Liver (tissue), 8 donors: ENCODE measurements at regions not wholly inside any gene's neighbourhood (a gene's known extent, or its start where the extent isn't known, plus 50 kb on each side); places are given as distances from the start of the nearest gene placed in this dataset.

Experiments
- DNase-seq: peaks from one replicate; pipeline ENCODE4 v3.0.0-alpha.2; 2017; ENCODE audit warnings: low spot score
- H3K27ac ChIP-seq, 2 donors: one replicate each; pipeline ENCODE4 v1.7.0; 2013; ENCODE audit warnings: inconsistent platforms in 2 of 2, low read length in 2 of 2, control low read depth in 1 of 2, low read depth in 1 of 2, mild to moderate bottlenecking in 1 of 2
- H3K27me3 ChIP-seq, 4 donors: one replicate each; pipeline versions ENCODE4 v1.6.1 to v1.7.0; 2013; ENCODE audit warnings: low read length in 3 of 4, inconsistent platforms in 1 of 4, mild to moderate bottlenecking in 1 of 4, moderate library complexity in 1 of 4; ENCODE audit not compliant: control insufficient read depth in 4 of 4, insufficient read depth in 4 of 4
- H3K36me3 ChIP-seq, 4 donors: one replicate each; pipeline versions ENCODE4 v1.6.1 to v1.7.0; 2013; ENCODE audit warnings: low read length in 3 of 4, mild to moderate bottlenecking in 3 of 4, low read depth in 1 of 4, moderate library complexity in 1 of 4; ENCODE audit not compliant: control insufficient read depth in 4 of 4, insufficient read depth in 3 of 4
- H3K4me1 ChIP-seq, 4 donors: one replicate each; pipeline versions ENCODE4 v1.6.1 to v1.7.0; 2013; ENCODE audit warnings: low read length in 3 of 4, mild to moderate bottlenecking in 3 of 4, moderate library complexity in 1 of 4; ENCODE audit not compliant: control insufficient read depth in 4 of 4, insufficient read depth in 4 of 4
- H3K4me3 ChIP-seq, 3 donors: one replicate each; pipeline versions ENCODE4 v1.6.1 to v1.7.0; 2013; ENCODE audit warnings: low read length in 3 of 3, control low read depth in 1 of 3, low read depth in 1 of 3, mild to moderate bottlenecking in 1 of 3
- H3K9ac ChIP-seq, 2 donors: one replicate each; pipeline ENCODE4 v1.7.0; 2013; ENCODE audit warnings: low read length in 2 of 2, mild to moderate bottlenecking in 2 of 2, moderate library complexity in 2 of 2, control low read depth in 1 of 2, low read depth in 1 of 2
- H3K9me3 ChIP-seq, 4 donors: one replicate each; pipeline versions ENCODE4 v1.6.1 to v1.7.0; 2013; ENCODE audit warnings: low read length in 3 of 4; ENCODE audit not compliant: control insufficient read depth in 4 of 4
- EGR1 ChIP-seq, 2 donors: IDR thresholded peaks; 2 replicates each; pipeline ENCODE4 v1.6.1; 2016 to 2018; ENCODE audit warnings: antibody characterized with exemption in 2 of 2, low read depth in 2 of 2
- FOXA1 ChIP-seq: IDR thresholded peaks from 2 replicates; pipeline ENCODE4 v1.6.1; 2016; ENCODE audit warnings: antibody characterized with exemption
- FOXA2 ChIP-seq: IDR thresholded peaks from 2 replicates; pipeline ENCODE4 v1.6.1; 2016; ENCODE audit warnings: antibody characterized with exemption
- GABPA ChIP-seq, 2 donors: IDR thresholded peaks in 1 of 2; conservative IDR thresholded peaks in 1 of 2; 2 replicates each; pipeline ENCODE4 v1.6.1; 2016; ENCODE audit warnings: antibody characterized with exemption in 2 of 2, mild to moderate bottlenecking in 1 of 2, moderate library complexity in 1 of 2
- HNF4G ChIP-seq: IDR thresholded peaks from 2 replicates; pipeline ENCODE4 v1.6.1; 2016; ENCODE audit warnings: antibody characterized with exemption
- JUND ChIP-seq, 2 donors: IDR thresholded peaks; 2 replicates each; pipeline ENCODE4 v1.6.1; 2016; ENCODE audit warnings: antibody characterized with exemption in 2 of 2
- NR2F2 ChIP-seq: IDR thresholded peaks from 2 replicates; pipeline ENCODE4 v1.6.1; 2016; ENCODE audit warnings: antibody characterized with exemption
- RAD21 ChIP-seq, 2 donors: IDR thresholded peaks; 2 replicates each; pipeline ENCODE4 v1.6.1; 2016; ENCODE audit warnings: antibody characterized with exemption in 2 of 2, mild to moderate bottlenecking in 2 of 2
- RXRA ChIP-seq, 2 donors: IDR thresholded peaks; 2 replicates each; pipeline ENCODE4 v1.6.1; 2017 to 2018; ENCODE audit warnings: antibody characterized with exemption in 2 of 2, mild to moderate bottlenecking in 1 of 2
- SP1 ChIP-seq: IDR thresholded peaks from 2 replicates; pipeline ENCODE4 v1.6.1; 2018; ENCODE audit warnings: antibody characterized with exemption, mild to moderate bottlenecking
- TAF1 ChIP-seq: conservative IDR thresholded peaks from 2 replicates; pipeline ENCODE4 v1.6.1; 2016; ENCODE audit warnings: antibody characterized with exemption, mild to moderate bottlenecking
- WGBS: extraction: QIAGEN DNeasy Blood & Tissue Kit; methylation state at CpG from one replicate; pipeline ENCODE4 v1.1.7; 2013; 5-methylcytosine and 5-hydroxymethylcytosine counted together
- TF ChIP-seq, protein P1 (sequence below): IDR thresholded peaks from 2 replicates; pipeline ENCODE4 v1.6.1; 2016; ENCODE audit warnings: antibody characterized with exemption, mild to moderate bottlenecking
- TF ChIP-seq, protein P2 (sequence below): fragments of 150-350 bp; IDR thresholded peaks from 2 replicates; pipeline ENCODE4 v1.5.1; 2017; ENCODE audit warnings: improper control_type of control experiment, low read depth, low read length; ENCODE audit not compliant: missing input control
- TF ChIP-seq, protein P3 (sequence below): IDR thresholded peaks from 2 replicates; pipeline ENCODE4 v1.6.1; 2016; ENCODE audit warnings: antibody characterized with exemption
- TF ChIP-seq, protein P4 (sequence below): IDR thresholded peaks from 2 replicates; pipeline ENCODE4 v1.6.1; 2016; ENCODE audit warnings: antibody characterized with exemption
- donor health status: healthy.
- donor health status: healthy.
- donor health status: healthy.
- donor health status: healthy.
- donor health status: healthy.

DNA sequence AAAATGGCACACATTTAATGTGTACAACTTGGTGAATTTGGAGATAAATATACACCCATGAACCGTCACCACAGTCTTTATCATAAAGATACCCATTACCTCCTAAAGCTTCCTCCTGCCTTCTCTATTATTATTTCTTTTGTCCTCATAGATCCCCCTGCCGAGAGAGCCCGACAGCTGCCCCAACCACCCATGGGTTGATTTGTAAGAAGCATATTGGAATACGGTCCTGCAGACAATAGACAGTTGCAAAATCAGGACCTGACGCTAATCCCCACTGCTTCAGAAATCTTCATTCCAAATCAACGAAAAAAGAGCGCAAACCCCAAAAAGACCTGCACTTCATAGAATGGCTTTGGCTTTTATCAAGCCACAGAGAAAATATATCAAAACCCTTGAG, 697.5 kb downstream of the SEMA5A start:
- DNase-seq: no peak
- Histone ChIP-seq H3K36me3 (no peaks in the 10 kb centered on the region), H3K9ac (no peak overlapping the region), H3K9me3 (no peaks in the 10 kb centered on the region), H3K27me3 (no peaks in the 10 kb centered on the region), H3K27ac (no peak overlapping the region), H3K4me3 (no peak overlapping the region), H3K4me1 (no peaks in the 10 kb centered on the region)
- 70% methylated on average over 7 of the region's 7 CpGs for WGBS
- TF ChIP-seq EGR1 (IDR thresholded peaks at IDR 0.05; ENCODE audit: low read depth in 2 of 2) (no peak), FOXA2 (no peak), GABPA (IDR thresholded peaks at IDR 0.05 in 1 of 2, conservative IDR thresholded peaks at IDR 0.05 in 1 of 2) (no peak), JUND (IDR thresholded peaks at IDR 0.05) (no peak)
- TF ChIP-seq, protein P1, sequence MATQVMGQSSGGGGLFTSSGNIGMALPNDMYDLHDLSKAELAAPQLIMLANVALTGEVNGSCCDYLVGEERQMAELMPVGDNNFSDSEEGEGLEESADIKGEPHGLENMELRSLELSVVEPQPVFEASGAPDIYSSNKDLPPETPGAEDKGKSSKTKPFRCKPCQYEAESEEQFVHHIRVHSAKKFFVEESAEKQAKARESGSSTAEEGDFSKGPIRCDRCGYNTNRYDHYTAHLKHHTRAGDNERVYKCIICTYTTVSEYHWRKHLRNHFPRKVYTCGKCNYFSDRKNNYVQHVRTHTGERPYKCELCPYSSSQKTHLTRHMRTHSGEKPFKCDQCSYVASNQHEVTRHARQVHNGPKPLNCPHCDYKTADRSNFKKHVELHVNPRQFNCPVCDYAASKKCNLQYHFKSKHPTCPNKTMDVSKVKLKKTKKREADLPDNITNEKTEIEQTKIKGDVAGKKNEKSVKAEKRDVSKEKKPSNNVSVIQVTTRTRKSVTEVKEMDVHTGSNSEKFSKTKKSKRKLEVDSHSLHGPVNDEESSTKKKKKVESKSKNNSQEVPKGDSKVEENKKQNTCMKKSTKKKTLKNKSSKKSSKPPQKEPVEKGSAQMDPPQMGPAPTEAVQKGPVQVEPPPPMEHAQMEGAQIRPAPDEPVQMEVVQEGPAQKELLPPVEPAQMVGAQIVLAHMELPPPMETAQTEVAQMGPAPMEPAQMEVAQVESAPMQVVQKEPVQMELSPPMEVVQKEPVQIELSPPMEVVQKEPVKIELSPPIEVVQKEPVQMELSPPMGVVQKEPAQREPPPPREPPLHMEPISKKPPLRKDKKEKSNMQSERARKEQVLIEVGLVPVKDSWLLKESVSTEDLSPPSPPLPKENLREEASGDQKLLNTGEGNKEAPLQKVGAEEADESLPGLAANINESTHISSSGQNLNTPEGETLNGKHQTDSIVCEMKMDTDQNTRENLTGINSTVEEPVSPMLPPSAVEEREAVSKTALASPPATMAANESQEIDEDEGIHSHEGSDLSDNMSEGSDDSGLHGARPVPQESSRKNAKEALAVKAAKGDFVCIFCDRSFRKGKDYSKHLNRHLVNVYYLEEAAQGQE: no peak

DNA sequence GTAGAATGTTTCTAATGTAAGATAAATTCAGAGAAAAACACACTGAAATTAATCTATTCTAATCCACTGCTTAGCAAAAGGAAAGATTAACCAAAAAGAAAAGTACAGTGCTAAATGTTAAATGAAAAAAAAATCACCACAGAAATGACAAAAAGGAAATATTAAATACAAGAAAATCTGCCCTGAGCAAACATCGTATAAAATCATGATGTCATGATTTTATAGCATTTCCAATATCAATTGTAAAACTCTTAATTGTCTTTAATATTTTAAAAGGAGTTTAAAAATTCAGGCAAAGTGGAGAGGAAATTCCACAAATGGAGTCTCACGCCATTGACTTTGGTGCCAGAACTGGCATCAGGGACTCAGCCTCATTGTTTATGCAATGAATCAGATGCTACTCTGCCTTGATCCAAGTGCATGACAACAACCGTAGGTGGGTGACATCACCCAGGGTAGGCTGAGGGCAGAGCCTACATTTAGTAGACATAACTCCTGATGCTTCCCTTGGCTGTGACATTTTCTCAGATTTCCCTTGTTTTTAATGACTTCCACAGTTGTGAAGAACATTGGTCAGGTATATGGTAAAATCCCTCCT, 696.8 kb downstream of the SEMA5A start:
- DNase-seq: no peak
- H3K36me3 ChIP-seq: no peaks in the 10 kb centered on the region
- H3K4me1 ChIP-seq: no peaks in the 10 kb centered on the region
- TF ChIP-seq EGR1 (IDR thresholded peaks at IDR 0.05; ENCODE audit: low read depth in 2 of 2) (no peak), TAF1 (no peak), RXRA (IDR thresholded peaks at IDR 0.05) (no peak), NR2F2 (no peak), RAD21 (IDR thresholded peaks at IDR 0.05) (no peak), JUND (IDR thresholded peaks at IDR 0.05) (no peak), FOXA1 (no peak), FOXA2 (no peak), SP1 (no peak), HNF4G (no peak)
- TF ChIP-seq, protein P2, sequence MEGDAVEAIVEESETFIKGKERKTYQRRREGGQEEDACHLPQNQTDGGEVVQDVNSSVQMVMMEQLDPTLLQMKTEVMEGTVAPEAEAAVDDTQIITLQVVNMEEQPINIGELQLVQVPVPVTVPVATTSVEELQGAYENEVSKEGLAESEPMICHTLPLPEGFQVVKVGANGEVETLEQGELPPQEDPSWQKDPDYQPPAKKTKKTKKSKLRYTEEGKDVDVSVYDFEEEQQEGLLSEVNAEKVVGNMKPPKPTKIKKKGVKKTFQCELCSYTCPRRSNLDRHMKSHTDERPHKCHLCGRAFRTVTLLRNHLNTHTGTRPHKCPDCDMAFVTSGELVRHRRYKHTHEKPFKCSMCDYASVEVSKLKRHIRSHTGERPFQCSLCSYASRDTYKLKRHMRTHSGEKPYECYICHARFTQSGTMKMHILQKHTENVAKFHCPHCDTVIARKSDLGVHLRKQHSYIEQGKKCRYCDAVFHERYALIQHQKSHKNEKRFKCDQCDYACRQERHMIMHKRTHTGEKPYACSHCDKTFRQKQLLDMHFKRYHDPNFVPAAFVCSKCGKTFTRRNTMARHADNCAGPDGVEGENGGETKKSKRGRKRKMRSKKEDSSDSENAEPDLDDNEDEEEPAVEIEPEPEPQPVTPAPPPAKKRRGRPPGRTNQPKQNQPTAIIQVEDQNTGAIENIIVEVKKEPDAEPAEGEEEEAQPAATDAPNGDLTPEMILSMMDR: no peak
- TF ChIP-seq, protein P3, sequence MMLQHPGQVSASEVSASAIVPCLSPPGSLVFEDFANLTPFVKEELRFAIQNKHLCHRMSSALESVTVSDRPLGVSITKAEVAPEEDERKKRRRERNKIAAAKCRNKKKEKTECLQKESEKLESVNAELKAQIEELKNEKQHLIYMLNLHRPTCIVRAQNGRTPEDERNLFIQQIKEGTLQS: no peak
- TF ChIP-seq, protein P1: no peak
- TF ChIP-seq, protein P4, sequence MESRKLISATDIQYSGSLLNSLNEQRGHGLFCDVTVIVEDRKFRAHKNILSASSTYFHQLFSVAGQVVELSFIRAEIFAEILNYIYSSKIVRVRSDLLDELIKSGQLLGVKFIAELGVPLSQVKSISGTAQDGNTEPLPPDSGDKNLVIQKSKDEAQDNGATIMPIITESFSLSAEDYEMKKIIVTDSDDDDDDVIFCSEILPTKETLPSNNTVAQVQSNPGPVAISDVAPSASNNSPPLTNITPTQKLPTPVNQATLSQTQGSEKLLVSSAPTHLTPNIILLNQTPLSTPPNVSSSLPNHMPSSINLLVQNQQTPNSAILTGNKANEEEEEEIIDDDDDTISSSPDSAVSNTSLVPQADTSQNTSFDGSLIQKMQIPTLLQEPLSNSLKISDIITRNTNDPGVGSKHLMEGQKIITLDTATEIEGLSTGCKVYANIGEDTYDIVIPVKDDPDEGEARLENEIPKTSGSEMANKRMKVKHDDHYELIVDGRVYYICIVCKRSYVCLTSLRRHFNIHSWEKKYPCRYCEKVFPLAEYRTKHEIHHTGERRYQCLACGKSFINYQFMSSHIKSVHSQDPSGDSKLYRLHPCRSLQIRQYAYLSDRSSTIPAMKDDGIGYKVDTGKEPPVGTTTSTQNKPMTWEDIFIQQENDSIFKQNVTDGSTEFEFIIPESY: no peak
- H3K27ac ChIP-seq: no peak overlapping the region
- H3K9me3 ChIP-seq: no peaks in the 10 kb centered on the region
- H3K9ac ChIP-seq: no peak overlapping the region
- no peak overlapping the region for H3K4me3 ChIP-seq
- 82% methylated on average over 3 of the region's 3 CpGs for WGBS
- H3K27me3 ChIP-seq: no peaks in the 10 kb centered on the region
